Vagina (tissue), 2 donors: ENCODE measurements at regions not wholly inside any gene's neighbourhood (a gene's known extent, or its start where the extent isn't known, plus 50 kb on each side); places are given as distances from the start of the nearest gene placed in this dataset.

Experiments used
- DNase-seq, 2 donors: peaks; one replicate each; pipeline ENCODE4 v3.0.0-alpha.2; 2017; ENCODE audit errors: extremely low spot score in 2 of 2
- H3K27ac ChIP-seq: fragments of 200-600 bp; sonication (generic); one replicate; pipeline ENCODE4 v1.5.1; 2019
- H3K27me3 ChIP-seq: fragments of 200-600 bp; sonication (generic); one replicate; pipeline ENCODE4 v1.5.1; 2019
- H3K36me3 ChIP-seq, 2 donors: fragments of 200-600 bp; sonication (generic); one replicate each; pipeline ENCODE4 v1.5.1; 2017 to 2019
- H3K4me1 ChIP-seq: fragments of 200-600 bp; sonication (generic); one replicate; pipeline ENCODE4 v1.5.1; 2019
- H3K4me3 ChIP-seq, 2 donors: fragments of 200-600 bp; sonication (generic); 1 replicate in 1 of 2; 2 replicates in 1 of 2; pipeline ENCODE4 v1.5.1; 2016 to 2019
- H3K9me3 ChIP-seq: fragments of 200-600 bp; sonication (generic); one replicate; pipeline ENCODE4 v1.5.1; 2019
- CTCF ChIP-seq, 3 experiments: fragments of 450-650 bp in 2 of 3; fragments of 200-600 bp in 1 of 3; sonication (generic) in 1 of 3; IDR thresholded peaks; one replicate each; pipeline ENCODE4 v1.5.1; 2017 to 2019; ENCODE audit warnings: antibody characterized with exemption in 3 of 3, mild to moderate bottlenecking in 2 of 3, moderate library complexity in 2 of 3
- POLR2A ChIP-seq, 2 donors: fragments of 450-650 bp; IDR thresholded peaks; one replicate each; pipeline ENCODE4 v1.6.1; 2017; ENCODE audit warnings: antibody characterized with exemption in 2 of 2, mild to moderate bottlenecking in 2 of 2, moderate library complexity in 2 of 2
- POLR2AphosphoS5 ChIP-seq, 2 donors: sonication (generic); formaldehyde crosslinking; IDR thresholded peaks; one replicate each; pipeline ENCODE4 v1.9.0; 2017; ENCODE audit warnings: antibody characterized with exemption in 2 of 2, mild to moderate bottlenecking in 2 of 2, low read depth in 1 of 2; ENCODE audit not compliant: insufficient read depth in 1 of 2
- intact Hi-C: fragments of 100-400 bp; cut with DNase I; formaldehyde crosslinking; loops from one replicate; pipeline ENCODE4 v1.15.1; 2023

GRCh38 chr13:40470660-40471059 lies 195.8 kb downstream of the FOXO1 start:
- H3K27ac ChIP-seq: peak overlapping the region; percentile 49
- no peak overlapping the region for H3K4me3 ChIP-seq
- H3K36me3 ChIP-seq: no peaks in the 10 kb centered on the region
- TF ChIP-seq CTCF (IDR thresholded peaks at IDR 0.05) (no peak), POLR2A (IDR thresholded peaks at IDR 0.05) (no peak), POLR2AphosphoS5 (IDR thresholded peaks at IDR 0.05; ENCODE audit: insufficient read depth in 1 of 2, low read depth in 1 of 2) (peak in 1 of 2 donors; percentile 56)
- no peaks in the 10 kb centered on the region for H3K27me3 ChIP-seq
- no peak for DNase-seq
- H3K4me1 ChIP-seq: peaks cover 5% of the 10 kb centered on the region
- intact Hi-C loops: no loop called here
- no peaks in the 10 kb centered on the region for H3K9me3 ChIP-seq

GRCh38 chr13:40471076-40471475 lies 195.4 kb downstream of the FOXO1 start:
- H3K4me1 ChIP-seq: peaks cover 5% of the 10 kb centered on the region
- H3K4me3 ChIP-seq: no peak overlapping the region
- H3K36me3 ChIP-seq: no peaks in the 10 kb centered on the region
- H3K9me3 ChIP-seq: no peaks in the 10 kb centered on the region
- intact Hi-C loops: no loop called here
- H3K27me3 ChIP-seq: no peaks in the 10 kb centered on the region
- no peak for DNase-seq
- H3K27ac ChIP-seq: peak overlapping the region; percentile 49
- TF ChIP-seq POLR2AphosphoS5 (IDR thresholded peaks at IDR 0.05; ENCODE audit: insufficient read depth in 1 of 2, low read depth in 1 of 2) (no peak), POLR2A (IDR thresholded peaks at IDR 0.05) (no peak), CTCF (IDR thresholded peaks at IDR 0.05) (no peak)

- intact Hi-C loops: no loop called here
- Histone ChIP-seq H3K4me3 (no peak overlapping the region), H3K9me3 (no peaks in the 10 kb centered on the region), H3K36me3 (no peaks in the 10 kb centered on the region), H3K27ac (peak overlapping the region; percentile 49), H3K27me3 (no peaks in the 10 kb centered on the region), H3K4me1 (peaks cover 11% of the 10 kb centered on the region)
- no peak for DNase-seq
- TF ChIP-seq CTCF (IDR thresholded peaks at IDR 0.05) (no peak), POLR2A (IDR thresholded peaks at IDR 0.05) (no peak), POLR2AphosphoS5 (IDR thresholded peaks at IDR 0.05; ENCODE audit: insufficient read depth in 1 of 2, low read depth in 1 of 2) (no peak)
Observed at GRCh38 chr13:40471911-40472310, 194.5 kb downstream of the FOXO1 start.

DNA sequence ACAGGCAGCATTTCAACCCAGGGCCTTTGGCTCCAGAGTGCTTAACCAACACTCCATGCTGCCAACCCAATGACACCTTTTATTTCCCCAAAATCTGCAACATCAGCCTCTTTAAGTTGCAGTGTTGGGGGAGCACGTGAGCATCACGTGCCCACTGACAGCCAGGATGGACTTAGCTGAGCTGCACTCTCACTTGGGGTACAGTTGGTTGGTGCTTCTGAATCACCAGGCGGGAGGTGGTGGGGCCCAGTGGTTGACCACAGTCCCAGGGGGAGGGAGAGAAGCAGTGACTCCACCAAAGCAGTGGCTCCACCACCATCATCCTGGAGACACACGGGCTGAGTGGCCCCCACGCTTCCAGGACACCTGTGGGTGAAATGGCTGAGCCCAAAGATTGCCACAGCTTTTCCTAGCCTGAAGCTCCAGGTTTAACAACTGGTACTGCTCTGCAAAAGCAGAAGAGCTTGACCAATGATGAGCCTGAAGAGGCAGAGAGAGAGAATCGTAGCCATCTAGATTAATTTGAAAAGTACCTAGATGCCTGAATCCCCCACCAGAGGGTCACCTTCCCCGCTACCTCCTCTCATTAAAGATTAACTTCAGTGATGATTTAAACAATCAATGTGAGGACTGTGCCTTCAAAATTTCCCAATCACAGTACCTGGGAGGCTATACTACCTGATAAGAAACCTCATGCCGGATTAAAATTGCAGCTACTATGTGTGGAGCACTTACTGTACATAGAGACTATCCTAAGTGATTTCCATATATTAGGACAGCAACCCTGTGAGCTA lies 193.8 kb downstream of the FOXO1 start:
- Histone ChIP-seq H3K4me1 (peaks cover 11% of the 10 kb centered on the region), H3K27ac (no peak overlapping the region), H3K9me3 (no peaks in the 10 kb centered on the region), H3K36me3 (no peaks in the 10 kb centered on the region), H3K4me3 (no peak overlapping the region), H3K27me3 (no peaks in the 10 kb centered on the region)
- no peak for DNase-seq
- TF ChIP-seq POLR2AphosphoS5 (IDR thresholded peaks at IDR 0.05; ENCODE audit: insufficient read depth in 1 of 2, low read depth in 1 of 2) (no peak), CTCF (IDR thresholded peaks at IDR 0.05) (no peak), POLR2A (IDR thresholded peaks at IDR 0.05) (no peak)
- intact Hi-C loops: no loop called here

- Histone ChIP-seq H3K4me1 (peaks cover 6% of the 10 kb centered on the region), H3K9me3 (no peaks in the 10 kb centered on the region), H3K36me3 (no peaks in the 10 kb centered on the region), H3K4me3 (no peak overlapping the region), H3K27me3 (no peaks in the 10 kb centered on the region), H3K27ac (no peak overlapping the region)
- intact Hi-C loops: no loop called here
- DNase-seq: no peak
- no peak for TF ChIP-seq CTCF (IDR thresholded peaks at IDR 0.05)
- no peak for TF ChIP-seq POLR2AphosphoS5 (IDR thresholded peaks at IDR 0.05; ENCODE audit: insufficient read depth in 1 of 2, low read depth in 1 of 2)
- TF ChIP-seq POLR2A (IDR thresholded peaks at IDR 0.05): no peak
Observed at GRCh38 chr13:40475617-40476016, 190.8 kb downstream of the FOXO1 start.
